GM21529 (cell line): ENCODE measurements at regions not wholly inside any gene's neighbourhood (a gene's known extent, or its start where the extent isn't known, plus 50 kb on each side); places are given as distances from the start of the nearest gene placed in this dataset.
A peak's percentile ranks its signal among the peaks of the same experiment; 100 is the strongest.

Source experiments
- ATAC-seq: cut with Tn5 transposase; IDR thresholded peaks from one replicate; pipeline ENCODE4 v1.9.1; 2021; ENCODE audit not compliant: unreplicated experiment

DNA sequence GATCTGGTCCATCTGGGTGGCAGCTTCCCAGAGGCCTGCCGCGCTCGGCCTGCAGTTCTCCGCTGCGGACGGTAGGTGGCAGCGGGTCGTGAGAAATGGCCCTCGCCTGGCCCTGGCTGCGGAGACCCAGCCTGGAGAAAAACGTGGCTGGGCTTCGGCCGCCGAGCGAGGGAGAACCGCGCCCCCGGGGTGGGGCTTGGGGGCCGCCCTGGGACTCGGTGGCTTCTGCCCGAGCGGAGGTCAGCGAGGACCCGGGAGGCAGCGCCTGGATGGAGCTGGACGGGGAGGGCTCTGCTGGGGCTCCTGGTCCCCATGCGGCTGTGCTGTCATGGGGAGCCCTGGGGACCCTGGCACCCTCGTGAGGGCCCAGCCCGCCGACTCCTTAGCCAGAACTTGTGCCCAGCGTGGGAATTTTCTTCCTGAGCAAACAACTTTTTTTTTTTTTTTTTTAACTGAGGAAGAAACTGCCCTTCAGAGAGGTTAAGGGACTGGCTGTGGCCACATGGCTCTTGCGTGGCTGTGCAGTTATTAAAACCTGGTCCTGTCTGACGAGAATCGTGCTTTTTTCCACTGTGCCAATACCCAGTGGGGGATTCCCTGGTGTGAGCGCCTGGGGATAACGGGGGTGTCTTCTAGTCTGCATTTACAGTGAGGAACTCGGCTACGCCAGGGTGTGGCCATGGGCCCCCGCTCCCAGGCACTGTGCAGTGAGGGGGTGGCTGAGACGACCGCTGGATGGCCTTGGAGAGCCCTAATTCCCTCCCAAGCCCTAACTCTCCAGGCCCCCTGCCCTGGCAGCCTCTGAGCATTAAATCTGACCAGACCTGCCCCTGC is 535.6 kb downstream of the INSC start:
- ATAC-seq, result peak; percentile 98

DNA sequence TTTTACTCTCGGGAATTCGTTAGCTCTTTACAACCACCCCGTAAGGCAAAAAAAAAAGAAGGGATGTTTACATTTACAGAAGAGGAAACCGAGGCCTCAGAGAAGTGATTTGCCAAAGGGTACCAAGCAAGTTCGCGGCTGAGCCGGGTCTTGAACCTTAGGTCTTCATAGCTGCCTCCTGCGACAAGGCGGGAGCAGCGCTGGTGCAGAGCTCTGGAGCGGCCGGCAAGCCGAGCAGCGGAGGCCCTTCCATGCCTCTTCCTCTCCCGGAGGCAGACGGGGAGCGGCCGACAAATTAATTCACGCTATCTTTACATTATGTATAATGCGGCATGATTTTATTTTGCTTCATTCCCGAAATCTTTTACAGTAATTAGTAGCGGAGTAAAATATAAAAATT is 536.3 kb downstream of the INSC start:
- ATAC-seq, result no peak

DNA sequence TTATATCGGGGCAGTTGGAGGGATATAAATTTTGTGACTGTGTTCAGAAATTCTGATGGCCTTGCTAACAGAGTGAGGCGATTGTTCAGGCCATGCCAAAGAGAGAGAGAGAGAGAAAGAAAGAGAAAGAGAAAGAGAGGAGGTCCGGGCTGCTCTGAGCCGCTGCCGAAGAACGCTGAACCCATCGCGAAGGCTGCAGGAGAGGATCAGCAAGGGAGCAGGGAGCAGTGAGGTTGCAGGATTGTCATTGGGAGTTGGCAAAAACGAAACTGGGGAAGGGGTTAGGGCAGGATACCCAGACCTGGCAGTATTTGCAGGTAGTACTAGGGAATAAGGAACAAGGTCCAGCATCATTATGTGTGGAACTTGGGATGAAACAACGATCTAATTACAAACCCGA is 537.1 kb downstream of the INSC start:
- no peak for ATAC-seq

DNA sequence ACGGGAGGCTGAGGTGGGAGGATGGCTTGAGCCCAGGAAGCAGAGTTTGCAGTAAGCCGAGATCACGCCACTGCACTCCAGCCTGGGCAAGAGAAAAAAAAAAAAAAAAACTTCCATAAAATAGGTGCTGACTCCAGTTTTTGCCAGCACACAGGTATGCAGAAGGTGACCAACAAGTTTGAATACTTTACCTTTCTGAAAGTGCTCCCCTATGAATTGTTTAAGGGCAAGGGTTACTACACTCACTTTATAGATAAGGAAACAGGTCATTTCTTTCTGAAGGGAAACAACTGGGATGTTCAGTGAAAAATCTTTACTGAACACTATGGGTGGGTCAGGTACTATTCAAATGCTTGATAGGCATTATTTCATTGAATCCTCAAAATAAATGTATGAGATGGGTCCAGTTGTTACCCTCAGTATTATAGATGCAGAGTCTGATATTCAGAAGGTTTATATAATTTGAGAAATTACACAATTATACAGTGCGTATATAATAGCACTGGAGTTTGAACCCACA is 538.5 kb downstream of the INSC start:
- no peak for ATAC-seq

DNA sequence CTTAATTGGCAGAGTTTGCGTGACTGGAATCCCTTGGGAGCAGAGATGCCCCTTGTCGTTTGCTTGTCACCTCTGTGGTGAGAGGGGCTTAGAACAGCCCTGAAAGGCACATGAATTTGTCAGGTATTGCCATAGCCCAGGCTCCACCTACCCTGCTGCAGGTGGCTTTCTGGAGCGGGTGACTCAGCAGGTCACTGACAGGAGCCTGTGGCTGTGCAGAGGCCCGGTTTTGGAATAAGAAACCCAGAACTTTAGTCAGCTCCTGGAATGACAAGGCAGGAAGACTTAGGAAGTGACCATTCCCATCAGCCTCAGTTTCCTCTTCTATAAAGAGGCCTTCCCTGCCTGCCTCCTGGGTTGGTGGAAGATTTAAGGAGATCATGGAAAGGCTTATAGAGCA is 539.7 kb downstream of the INSC start:
- ATAC-seq, result no peak

DNA sequence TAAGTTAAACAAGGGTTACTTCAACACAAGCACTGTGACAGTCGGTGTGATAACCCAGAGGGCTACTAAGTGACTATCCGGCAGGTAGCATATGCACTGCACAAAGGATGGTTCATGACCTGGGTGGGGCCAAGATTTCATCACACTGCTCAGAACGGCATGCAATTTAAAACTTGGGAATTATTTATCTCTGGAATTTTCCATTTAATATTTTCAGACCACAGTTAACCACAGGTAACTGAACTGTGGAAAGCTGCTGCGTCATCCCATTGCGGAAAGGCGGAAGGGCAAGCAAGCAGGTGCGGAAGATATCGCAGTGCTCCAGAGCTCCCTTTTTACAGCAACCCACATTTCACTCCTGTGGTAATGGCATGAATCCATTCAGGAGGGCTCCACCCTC is 540.8 kb downstream of the INSC start:
- no peak for ATAC-seq

DNA sequence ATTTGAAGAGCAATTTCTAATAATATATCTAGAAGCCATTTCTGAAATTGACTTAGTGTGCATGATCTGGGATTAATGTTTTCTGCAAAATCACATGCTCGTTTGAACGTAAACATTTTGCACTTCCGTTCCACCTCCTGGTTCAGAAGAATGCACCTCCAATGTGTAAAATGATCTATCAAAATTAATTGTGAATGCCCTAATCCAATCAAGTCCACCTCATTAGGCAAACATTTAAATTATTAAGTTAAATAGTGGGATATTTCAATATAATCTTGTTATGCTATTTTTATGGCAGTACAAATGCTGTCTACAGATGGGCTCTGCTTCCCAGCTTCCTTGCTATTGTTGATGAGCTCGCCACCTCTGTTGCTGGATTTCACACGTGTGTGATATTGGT is 542.5 kb downstream of the INSC start:
- ATAC-seq, result no peak

DNA sequence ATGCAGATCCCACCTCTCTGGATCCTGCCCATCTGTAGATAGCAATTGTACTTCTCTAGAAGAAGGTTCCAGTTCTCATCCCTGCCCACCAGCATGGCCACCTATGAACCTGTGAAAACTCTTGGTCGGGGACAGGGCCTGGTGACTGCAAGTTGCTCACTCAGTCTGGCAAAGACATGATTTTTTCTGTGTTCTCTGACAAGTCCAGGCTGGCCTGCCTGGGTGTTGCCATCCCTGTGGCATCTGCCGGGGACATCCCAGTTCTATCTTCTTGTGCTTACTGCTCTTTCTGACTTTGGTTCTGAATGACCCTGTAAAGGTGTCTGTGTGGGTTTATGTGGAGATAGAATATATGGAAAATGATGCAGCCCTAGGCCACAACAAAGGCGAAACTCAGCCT is 545.8 kb downstream of the INSC start:
- ATAC-seq, result no peak

DNA sequence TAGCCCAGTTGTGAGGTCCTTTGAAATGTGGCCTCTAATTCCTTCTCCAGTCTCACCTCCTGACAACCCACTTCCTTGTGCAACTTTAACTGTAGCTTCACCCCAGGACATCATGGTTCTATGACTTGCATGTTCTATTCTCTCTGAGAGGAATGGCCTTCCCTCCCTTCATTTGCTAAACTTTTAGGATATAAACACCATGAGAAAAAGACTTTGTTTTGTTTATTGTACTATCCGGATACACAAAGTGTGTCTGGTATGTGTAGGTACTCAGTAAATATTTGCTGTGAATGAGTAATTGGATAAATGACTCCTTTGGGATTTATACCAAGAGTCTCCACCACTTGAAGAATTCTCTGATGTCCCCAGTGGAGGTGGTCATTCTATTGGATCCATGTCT is 547.6 kb downstream of the INSC start:
- no peak for ATAC-seq

DNA sequence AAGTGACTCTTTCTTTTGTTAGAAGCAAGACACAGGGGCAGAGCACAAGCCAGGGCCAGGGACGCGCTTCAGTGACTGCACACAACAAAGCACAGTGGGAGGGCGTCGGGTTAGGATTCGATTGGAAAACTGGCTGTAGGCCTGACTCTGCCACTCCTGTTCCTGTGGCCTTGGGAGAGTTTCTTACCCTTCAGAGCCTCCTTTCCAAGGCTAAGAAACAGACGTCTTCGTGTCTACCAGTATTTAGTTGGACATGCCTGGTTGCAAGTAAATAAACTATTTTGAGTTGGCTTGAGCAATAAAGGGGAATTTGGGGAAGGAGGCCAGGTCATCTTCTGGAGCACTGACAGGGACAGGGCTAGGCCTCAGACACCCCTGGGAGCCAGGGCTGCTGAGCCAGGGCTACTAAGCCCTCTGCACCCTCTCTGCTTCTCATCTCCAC is 549.1 kb downstream of the INSC start:
- no peak for ATAC-seq

DNA sequence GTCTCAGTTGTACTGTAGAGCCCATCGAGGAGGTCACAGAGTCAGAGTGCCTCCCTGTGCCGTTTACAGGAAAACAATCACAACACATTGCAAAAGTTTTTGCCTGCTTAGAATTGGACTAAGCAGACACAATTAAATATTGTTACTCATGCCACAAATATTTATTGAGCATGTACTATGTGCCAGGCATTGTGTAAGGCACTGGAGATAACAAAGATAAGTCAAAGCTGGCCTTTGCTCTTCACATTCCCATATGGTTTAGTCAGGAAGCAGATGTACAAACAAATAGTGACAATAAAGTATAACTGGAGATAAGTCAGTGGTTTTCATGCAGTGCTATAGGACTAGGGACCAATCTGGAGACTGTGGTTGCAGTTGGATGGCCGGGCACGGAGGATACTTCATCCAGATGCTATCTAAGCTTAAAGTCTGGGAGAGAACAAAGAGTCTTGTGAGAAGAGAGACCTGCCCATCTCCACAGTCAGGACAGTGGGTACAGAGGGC is 550.7 kb downstream of the INSC start:
- no peak for ATAC-seq

DNA sequence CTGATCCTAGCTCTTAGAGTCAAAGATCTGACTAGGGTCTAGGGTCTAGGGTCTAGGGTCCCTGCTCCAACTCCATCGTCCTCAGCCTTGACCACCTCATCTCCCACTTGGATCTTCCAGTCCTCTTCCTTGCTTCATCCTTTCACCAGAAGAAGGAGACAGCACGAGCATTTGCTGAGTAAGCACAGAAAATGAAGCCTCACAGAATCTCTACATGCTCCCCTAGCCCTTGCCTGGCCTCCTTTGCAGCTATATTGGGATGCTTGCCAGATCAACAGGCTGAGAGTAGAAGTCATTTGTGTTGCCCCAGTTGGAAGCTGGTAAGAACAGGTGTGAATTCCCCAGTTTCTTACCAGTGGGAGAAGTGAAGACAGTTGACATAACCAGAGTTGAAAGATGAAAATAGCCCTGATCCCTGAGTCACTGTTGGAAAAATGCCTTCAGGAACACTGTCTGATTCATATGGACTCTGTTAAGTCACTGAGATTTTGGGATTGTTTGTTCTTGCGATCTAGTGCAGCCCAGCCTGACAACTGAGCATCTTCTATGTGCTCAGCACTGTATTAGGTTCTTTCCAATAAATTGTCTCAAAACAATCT is 552.5 kb downstream of the INSC start:
- ATAC-seq, result no peak

DNA sequence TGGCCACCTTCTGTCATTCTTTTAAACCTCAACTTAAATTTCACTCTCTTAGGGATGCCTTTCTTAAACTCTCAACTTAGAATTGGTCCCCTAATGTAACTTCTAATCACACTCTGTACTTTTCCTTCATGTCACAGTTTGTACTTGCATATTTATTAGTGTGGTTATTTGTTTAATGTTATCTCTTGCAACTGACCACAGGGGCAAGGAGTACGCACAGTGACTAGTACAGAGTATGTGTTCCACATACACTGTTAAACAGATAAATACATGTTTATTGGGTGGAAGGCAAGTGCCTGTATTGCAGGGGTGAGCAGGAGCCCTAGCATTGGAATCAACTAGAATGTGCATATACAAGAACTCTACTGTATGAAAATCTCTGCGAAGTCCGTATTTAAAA is 554.0 kb downstream of the INSC start:
- no peak for ATAC-seq

DNA sequence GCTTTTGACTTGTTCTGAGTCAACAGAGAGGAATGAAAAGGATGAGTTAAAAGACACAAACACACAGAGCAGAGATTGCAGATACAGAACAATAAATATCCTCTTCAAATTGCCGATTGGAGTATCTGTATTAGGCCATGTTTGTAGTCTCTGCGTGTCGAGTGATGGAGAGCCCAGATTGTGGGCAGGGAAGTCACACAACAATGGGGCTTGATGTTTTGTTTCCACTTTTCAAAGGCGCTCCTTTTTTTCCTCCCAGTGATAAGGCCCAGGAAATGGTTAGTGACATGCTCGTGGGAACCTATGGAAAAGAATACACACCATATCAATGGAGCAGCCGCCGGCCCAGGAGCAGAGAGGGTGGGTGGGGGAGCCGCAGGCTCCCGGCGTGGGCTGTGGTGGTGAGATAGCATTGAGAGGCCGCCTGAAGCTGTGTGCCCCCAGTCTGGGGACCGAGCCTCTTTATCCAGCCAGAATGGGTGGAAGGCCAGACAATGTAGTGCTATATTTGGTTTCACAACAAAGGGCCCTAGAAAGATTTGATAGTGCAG is 555.9 kb downstream of the INSC start:
- no peak for ATAC-seq

DNA sequence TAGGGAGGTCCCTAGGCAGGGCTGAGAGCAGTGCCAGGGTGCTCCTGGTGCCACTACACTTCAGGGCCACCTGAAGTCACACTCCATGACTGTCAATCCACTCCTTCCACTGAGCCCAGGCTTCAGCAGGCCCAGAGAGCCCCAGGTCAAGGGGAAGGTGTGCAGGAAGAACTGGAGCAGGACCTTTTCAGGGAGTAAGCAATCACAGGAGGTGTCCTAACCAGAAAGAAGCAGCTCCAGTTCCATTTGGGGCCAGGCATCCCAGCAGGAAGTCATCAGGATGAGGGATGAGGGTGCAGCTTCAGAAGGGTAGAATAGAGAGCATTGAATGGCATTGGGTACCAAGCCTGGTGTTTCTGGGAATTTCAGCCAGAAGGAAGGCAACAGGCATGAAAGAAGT is 556.5 kb downstream of the INSC start:
- ATAC-seq, result no peak

DNA sequence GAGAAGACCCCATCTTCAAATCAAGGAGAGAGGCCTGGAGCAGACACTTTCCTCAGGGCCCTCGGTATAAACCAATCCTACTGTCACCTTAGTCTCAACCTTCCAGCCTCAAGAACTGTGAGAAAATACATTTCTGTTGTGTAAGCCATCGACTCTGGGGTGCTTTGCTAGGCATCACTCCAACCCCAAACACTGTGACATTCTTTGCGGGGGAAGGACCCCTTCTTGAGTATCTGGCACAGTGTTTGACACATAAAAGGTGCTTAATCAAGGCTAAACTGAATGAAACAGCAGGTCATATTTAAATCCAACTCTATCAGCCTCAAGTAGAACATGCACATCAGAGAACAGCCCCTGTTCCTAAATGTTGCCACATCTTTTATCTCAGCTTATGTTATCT is 558.1 kb downstream of the INSC start:
- ATAC-seq, result no peak

DNA sequence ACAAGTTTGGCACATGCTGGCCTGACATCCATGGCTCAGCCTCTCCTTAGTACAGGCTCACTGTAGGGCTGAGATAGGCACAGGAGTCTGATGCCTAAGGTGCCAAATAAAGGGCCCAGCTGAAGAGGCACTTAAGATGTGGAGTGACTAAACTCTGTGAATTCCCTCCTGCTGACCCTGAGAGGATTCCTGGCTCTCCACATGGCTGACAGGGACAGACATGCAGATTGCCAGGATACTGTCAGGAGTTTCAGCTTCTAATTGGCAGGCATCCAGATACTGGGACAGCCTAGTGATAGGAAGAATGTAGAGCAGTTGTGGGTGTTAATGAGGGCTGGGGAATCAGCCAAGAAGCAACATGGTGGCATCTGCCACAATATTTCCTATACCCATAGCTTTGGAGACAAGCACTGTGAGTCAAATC is 558.7 kb downstream of the INSC start:
- no peak for ATAC-seq

DNA sequence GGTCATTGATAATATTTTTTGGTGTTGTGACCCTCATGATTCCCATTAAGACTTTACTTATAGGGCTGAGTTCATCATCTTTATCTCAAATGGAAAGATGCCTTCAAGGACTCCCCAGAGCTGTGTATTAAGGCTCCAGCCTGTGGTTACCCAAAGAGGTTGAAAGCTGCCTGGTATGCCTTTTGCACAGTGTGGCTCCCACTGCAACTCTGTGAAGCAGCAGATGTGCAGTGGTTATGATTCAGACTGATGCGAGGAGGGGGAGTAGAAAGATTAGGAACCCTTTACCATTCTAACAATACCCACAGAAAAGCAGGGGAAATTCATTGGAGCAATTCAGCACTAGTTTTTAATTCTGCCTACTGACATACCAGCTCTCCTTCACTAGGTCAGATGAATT is 560.0 kb downstream of the INSC start:
- ATAC-seq, result no peak

DNA sequence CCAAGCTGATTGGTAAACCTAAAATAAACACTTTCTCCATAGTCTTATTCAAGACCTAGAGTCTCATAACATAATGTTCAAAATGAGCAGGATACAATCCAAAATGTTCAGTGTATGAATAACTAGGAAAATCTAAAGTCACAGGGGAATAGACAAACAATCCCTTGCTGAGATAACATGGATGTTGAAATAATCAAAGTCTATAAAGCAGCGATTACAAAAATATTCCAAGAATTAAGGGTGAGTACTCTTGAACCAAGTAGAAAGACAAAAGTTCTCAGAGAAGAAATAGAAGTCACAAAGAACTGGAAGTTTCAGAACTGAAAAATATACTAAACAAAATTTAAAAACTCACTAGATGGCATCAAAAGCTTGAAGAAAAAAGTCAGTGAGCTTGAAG is 561.0 kb downstream of the INSC start:
- ATAC-seq, result no peak

DNA sequence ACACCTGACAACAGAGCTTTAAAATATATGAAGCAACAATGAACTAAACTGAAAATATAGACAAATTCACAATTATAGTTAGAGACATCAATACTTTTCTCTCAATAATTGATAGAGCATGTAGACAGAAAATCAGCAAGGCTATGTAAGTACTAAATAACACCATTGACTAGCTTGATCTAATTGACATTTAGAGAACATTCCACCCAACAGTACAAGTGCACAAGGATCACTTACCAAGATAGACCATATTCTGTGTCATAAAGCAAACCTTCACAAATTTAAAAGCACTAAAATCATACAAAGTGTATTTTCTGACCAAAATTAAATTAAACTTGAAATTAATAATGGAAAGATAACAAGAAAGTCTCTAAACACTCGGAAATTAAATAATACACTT is 562.5 kb downstream of the INSC start:
- ATAC-seq, result no peak

DNA sequence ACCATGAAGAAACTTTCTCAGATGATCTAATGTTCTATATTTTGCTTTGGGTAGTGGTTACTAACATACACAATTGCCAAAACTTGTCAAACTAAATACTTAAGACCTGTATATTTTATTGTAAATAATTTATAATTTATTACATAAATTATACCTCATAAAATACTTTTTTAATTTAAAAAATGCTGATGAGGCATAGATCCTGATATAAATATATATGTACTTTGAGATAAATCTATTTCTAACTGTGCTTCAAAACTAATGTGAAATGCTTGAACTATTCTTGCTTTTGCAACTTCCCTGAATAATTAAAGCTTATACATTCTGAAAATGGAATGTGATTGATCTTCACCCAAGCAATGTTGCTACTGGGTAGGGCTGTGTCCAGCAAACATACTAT is 568.8 kb downstream of the INSC start:
- no peak for ATAC-seq

DNA sequence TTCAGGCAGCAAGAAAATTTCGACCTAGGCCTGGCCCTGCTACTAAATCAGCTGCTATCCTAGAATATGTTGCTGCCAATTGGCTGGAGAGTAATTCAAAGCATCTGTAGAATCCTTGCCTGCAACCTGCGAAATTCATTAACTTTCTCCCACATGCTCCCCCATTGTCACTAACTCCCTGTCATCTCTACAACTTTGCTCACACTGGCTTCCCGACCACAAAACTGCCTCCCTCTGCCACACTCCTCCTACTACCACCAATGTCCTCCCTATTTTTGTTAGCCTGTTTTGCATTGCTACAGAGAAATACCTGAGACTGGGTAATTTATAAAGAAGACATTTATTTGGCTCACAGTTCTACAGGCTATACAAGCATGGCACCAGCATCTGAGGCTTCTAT is 570.6 kb downstream of the INSC start:
- no peak for ATAC-seq
